Tibial nerve (tissue), 3 donors: ENCODE measurements at regions not wholly inside any gene's neighbourhood (a gene's known extent, or its start where the extent isn't known, plus 50 kb on each side); places are given as distances from the start of the nearest gene placed in this dataset.

Experiments
- CTCF ChIP-seq, 5 experiments: fragments of 200-600 bp in 3 of 5; fragments of 450-650 bp in 2 of 5; sonication (generic) in 3 of 5; IDR thresholded peaks; one replicate each; pipeline ENCODE4 v1.5.1; 2016 to 2019; ENCODE audit warnings: antibody characterized with exemption in 5 of 5, mild to moderate bottlenecking in 3 of 5, moderate library complexity in 2 of 5
- POLR2A ChIP-seq, 2 donors: fragments of 450-650 bp; IDR thresholded peaks; one replicate each; pipeline ENCODE4 v1.6.1; 2017; ENCODE audit warnings: antibody characterized with exemption in 2 of 2, mild to moderate bottlenecking in 2 of 2, moderate library complexity in 2 of 2

GRCh38 chr1:221457685-221458446, 284.0 kb downstream of the DUSP10 start:
- TF ChIP-seq POLR2A (IDR thresholded peaks at IDR 0.05) (no peak), CTCF (IDR thresholded peaks at IDR 0.05) (no peak)
